GM12873 (cell line): ENCODE measurements at regions not wholly inside any gene's neighbourhood (a gene's known extent, or its start where the extent isn't known, plus 50 kb on each side); places are given as distances from the start of the nearest gene placed in this dataset.

Experiments
- CTCF ChIP-seq: IDR thresholded peaks from 2 replicates; pipeline ENCODE4 v1.5.1; 2012; ENCODE audit warnings: low read depth, mild to moderate bottlenecking, moderate library complexity, low read length, control low read depth; ENCODE audit not compliant: insufficient read depth; ENCODE audit errors: missing control alignments

GRCh38 chrX:4570151-4570550, 856.7 kb upstream of the PRKX start:
- no peak for TF ChIP-seq CTCF

GRCh38 chrX:4560192-4560591, 846.7 kb upstream of the PRKX start:
- no peak for TF ChIP-seq CTCF

- TF ChIP-seq CTCF, result peak; percentile 38
Measured at GRCh38 chrX:4550018-4550417, 836.6 kb upstream of the PRKX start.

- peak; percentile 92 for TF ChIP-seq CTCF
Measured at GRCh38 chrX:4547213-4547836, 833.9 kb upstream of the PRKX start.

- no peak for TF ChIP-seq CTCF
Measured at GRCh38 chrX:4528247-4528646, 814.8 kb upstream of the PRKX start.

- TF ChIP-seq CTCF, result no peak
Measured at GRCh38 chrX:4485912-4486311, 772.5 kb upstream of the PRKX start.

GRCh38 chrX:4484266-4484665, 770.8 kb upstream of the PRKX start:
- TF ChIP-seq CTCF, result no peak
